ENCODE measurements at regions not wholly inside any gene's neighbourhood (a gene's known extent, or its start where the extent isn't known, plus 50 kb on each side); places are given as distances from the start of the nearest gene placed in this dataset.

DNA sequence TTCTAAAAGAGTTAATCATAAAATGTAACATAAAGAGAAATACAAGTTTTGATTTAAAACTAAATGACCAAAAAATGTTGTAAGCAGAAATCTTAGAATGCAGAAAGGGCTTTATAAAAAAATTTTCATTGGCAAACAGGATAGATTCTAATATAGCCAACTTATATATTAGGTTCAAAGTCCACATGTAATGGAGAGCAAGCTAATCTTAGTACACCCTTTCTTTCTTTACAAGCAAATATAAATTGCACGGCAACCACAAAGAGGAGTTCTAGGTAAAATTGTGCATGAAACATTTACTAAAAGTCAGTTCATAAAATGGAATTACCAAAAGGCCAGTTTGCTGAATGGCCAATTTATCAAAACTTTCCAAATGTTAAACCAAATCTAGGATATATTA lies 130.6 kb downstream of the NOL4 start:
- TF ChIP-seq, protein P1, sequence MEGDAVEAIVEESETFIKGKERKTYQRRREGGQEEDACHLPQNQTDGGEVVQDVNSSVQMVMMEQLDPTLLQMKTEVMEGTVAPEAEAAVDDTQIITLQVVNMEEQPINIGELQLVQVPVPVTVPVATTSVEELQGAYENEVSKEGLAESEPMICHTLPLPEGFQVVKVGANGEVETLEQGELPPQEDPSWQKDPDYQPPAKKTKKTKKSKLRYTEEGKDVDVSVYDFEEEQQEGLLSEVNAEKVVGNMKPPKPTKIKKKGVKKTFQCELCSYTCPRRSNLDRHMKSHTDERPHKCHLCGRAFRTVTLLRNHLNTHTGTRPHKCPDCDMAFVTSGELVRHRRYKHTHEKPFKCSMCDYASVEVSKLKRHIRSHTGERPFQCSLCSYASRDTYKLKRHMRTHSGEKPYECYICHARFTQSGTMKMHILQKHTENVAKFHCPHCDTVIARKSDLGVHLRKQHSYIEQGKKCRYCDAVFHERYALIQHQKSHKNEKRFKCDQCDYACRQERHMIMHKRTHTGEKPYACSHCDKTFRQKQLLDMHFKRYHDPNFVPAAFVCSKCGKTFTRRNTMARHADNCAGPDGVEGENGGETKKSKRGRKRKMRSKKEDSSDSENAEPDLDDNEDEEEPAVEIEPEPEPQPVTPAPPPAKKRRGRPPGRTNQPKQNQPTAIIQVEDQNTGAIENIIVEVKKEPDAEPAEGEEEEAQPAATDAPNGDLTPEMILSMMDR (IDR thresholded peaks at IDR 0.05) = no peak
- Histone ChIP-seq H3K4me3 (ENCODE audit: low read depth in 2 of 2, low read length in 2 of 2) (no peak overlapping the region), H3K27ac (ENCODE audit: low read length) (no peak overlapping the region), H3K9me3 (ENCODE audit: control insufficient read depth, insufficient read depth, low read depth, low read length) (no peaks in the 10 kb centered on the region), H3K27me3 (ENCODE audit: control insufficient read depth, insufficient read depth, low read length) (no peaks in the 10 kb centered on the region), H3K4me1 (ENCODE audit: control insufficient read depth, insufficient read depth, low read length) (no peaks in the 10 kb centered on the region), H3K36me3 (ENCODE audit: control insufficient read depth, insufficient read depth, low read length) (no peaks in the 10 kb centered on the region)
- ATAC-seq = no peak
- POLR2A ChIA-PET = interaction anchor here (0.6 kb wide), 1 partner anchor 27 kb away, joined by 3 read pairs; no protein-coding TSS in a partner anchor
- CTCF ChIA-PET = no interaction called here
- no peak for DNase-seq (ENCODE audit: low read depth, low spot score)
- intact Hi-C loops (cut with micrococcal nuclease; ENCODE audit: unreplicated experiment) (no loop called here), in situ Hi-C loops (cut with HindIII; ENCODE audit: low pct_unique_long_range_greater_than_20kb, low sequenced_read_pairs) (no loop called here)
- BruUV-seq (replicated peaks) = no TSS peak

DNA sequence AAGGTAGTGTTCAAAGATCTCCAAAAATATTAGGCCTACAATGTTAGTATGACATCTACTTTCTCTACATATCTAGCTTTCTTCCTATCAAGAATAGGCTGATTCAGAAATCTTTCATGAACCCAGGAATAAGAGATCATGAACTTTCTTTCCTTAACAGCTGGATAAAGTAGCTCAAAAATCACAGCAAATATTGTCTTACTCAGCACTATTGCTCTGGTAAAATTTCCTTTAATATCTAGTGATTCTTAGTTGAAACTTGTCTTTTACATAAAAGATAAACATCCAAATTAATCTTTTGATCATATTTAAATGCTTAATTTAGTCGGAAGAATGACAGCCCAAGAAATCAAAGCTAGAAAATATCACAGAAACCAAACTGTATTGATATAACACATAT lies 131.9 kb downstream of the NOL4 start:
- no peak overlapping the region for H3K27ac ChIP-seq (ENCODE audit: low read length)
- no peaks in the 10 kb centered on the region for H3K4me1 ChIP-seq (ENCODE audit: control insufficient read depth, insufficient read depth, low read length)
- no peak for TF ChIP-seq POLR2AphosphoS5 (IDR thresholded peaks at IDR 0.05; ENCODE audit: low read depth, low read length)
- TF ChIP-seq, protein P1 (IDR thresholded peaks at IDR 0.05) = no peak
- TF ChIP-seq, protein P2, sequence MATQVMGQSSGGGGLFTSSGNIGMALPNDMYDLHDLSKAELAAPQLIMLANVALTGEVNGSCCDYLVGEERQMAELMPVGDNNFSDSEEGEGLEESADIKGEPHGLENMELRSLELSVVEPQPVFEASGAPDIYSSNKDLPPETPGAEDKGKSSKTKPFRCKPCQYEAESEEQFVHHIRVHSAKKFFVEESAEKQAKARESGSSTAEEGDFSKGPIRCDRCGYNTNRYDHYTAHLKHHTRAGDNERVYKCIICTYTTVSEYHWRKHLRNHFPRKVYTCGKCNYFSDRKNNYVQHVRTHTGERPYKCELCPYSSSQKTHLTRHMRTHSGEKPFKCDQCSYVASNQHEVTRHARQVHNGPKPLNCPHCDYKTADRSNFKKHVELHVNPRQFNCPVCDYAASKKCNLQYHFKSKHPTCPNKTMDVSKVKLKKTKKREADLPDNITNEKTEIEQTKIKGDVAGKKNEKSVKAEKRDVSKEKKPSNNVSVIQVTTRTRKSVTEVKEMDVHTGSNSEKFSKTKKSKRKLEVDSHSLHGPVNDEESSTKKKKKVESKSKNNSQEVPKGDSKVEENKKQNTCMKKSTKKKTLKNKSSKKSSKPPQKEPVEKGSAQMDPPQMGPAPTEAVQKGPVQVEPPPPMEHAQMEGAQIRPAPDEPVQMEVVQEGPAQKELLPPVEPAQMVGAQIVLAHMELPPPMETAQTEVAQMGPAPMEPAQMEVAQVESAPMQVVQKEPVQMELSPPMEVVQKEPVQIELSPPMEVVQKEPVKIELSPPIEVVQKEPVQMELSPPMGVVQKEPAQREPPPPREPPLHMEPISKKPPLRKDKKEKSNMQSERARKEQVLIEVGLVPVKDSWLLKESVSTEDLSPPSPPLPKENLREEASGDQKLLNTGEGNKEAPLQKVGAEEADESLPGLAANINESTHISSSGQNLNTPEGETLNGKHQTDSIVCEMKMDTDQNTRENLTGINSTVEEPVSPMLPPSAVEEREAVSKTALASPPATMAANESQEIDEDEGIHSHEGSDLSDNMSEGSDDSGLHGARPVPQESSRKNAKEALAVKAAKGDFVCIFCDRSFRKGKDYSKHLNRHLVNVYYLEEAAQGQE (IDR thresholded peaks at IDR 0.05; ENCODE audit: insufficient read depth in 1 of 2, low read depth in 2 of 2, low read length in 1 of 2) = no peak
- no peak for TF ChIP-seq TCF7L2 (IDR thresholded peaks at IDR 0.05; ENCODE audit: low read depth, low read length)
- TF ChIP-seq SIN3A (IDR thresholded peaks at IDR 0.05; ENCODE audit: borderline replicate concordance, insufficient read depth, low read depth, low read length) = no peak
- DNase-seq (ENCODE audit: low read depth, low spot score) (no peak), ATAC-seq (no peak)
- H3K9me3 ChIP-seq (ENCODE audit: control insufficient read depth, insufficient read depth, low read depth, low read length) = no peaks in the 10 kb centered on the region
- no peak overlapping the region for H3K4me3 ChIP-seq (ENCODE audit: low read depth in 2 of 2, low read length in 2 of 2)
- in situ Hi-C loops (cut with HindIII; ENCODE audit: low pct_unique_long_range_greater_than_20kb, low sequenced_read_pairs) (no loop called here), intact Hi-C loops (cut with micrococcal nuclease; ENCODE audit: unreplicated experiment) (no loop called here)
- BruUV-seq (replicated peaks) = no TSS peak
- no peaks in the 10 kb centered on the region for H3K27me3 ChIP-seq (ENCODE audit: control insufficient read depth, insufficient read depth, low read length)
- ChIA-PET CTCF (interaction anchor here (0.5 kb wide), 2 partner anchors 106 to 1622 kb away, joined by 3 to 4 read pairs; partner anchors contain the start of gene GAREM1), POLR2A (no interaction called here)
- no peaks in the 10 kb centered on the region for H3K36me3 ChIP-seq (ENCODE audit: control insufficient read depth, insufficient read depth, low read length)

DNA sequence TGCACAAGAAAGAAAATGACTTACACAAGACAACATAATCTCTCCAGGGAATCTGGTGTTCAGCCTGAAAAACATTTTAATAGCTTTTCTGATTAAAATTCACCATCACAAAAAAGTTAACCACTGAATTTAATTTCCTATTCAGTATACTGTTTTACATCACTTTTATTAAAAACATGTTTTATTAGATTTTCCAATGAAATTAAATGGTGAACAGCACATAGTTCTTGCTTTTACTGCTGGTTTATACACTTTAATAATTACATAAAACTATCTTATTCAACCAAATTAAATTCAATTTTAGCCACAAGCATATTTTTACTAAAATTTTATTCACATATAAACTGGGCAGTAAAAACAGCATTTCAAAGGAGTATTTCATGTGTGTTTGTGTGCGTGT lies 138.3 kb downstream of the NOL4 start:
- Histone ChIP-seq H3K36me3 (ENCODE audit: control insufficient read depth, insufficient read depth, low read length) (no peaks in the 10 kb centered on the region), H3K4me3 (ENCODE audit: low read depth in 2 of 2, low read length in 2 of 2) (no peak overlapping the region), H3K27me3 (ENCODE audit: control insufficient read depth, insufficient read depth, low read length) (no peaks in the 10 kb centered on the region), H3K27ac (ENCODE audit: low read length) (no peak overlapping the region), H3K9me3 (ENCODE audit: control insufficient read depth, insufficient read depth, low read depth, low read length) (no peaks in the 10 kb centered on the region), H3K4me1 (ENCODE audit: control insufficient read depth, insufficient read depth, low read length) (no peaks in the 10 kb centered on the region)
- no peak for ATAC-seq
- POLR2A ChIA-PET = no interaction called here
- CTCF ChIA-PET = no interaction called here
- intact Hi-C loops (cut with micrococcal nuclease; ENCODE audit: unreplicated experiment) = loop anchor here (10.0 kb wide), 1 partner anchor 1672 kb away; no protein-coding TSS in a partner anchor
- TF ChIP-seq POLR2AphosphoS5 (IDR thresholded peaks at IDR 0.05; ENCODE audit: low read depth, low read length) (no peak), TCF7L2 (IDR thresholded peaks at IDR 0.05; ENCODE audit: low read depth, low read length) (no peak), SIN3A (IDR thresholded peaks at IDR 0.05; ENCODE audit: borderline replicate concordance, insufficient read depth, low read depth, low read length) (no peak)
- TF ChIP-seq, protein P1 (IDR thresholded peaks at IDR 0.05) = no peak
- TF ChIP-seq, protein P2 (IDR thresholded peaks at IDR 0.05; ENCODE audit: insufficient read depth in 1 of 2, low read depth in 2 of 2, low read length in 1 of 2) = no peak
- in situ Hi-C loops (cut with HindIII; ENCODE audit: low pct_unique_long_range_greater_than_20kb, low sequenced_read_pairs) = no loop called here
- BruUV-seq (replicated peaks) = no TSS peak
- DNase-seq (ENCODE audit: low read depth, low spot score) = no peak
